HFF-Myc (cell line): ENCODE measurements at regions not wholly inside any gene's neighbourhood (a gene's known extent, or its start where the extent isn't known, plus 50 kb on each side); places are given as distances from the start of the nearest gene placed in this dataset.
"Not testable (repeated sequence)": the region's sequence is repeated elsewhere in the genome, so short reads cannot be mapped to it uniquely, and the experiment has no call there.

Experiments
- DNase-seq: peaks from one replicate; pipeline ENCODE4 v3.0.0-alpha.2; 2011; ENCODE audit warnings: low read depth; ENCODE audit errors: extremely low read depth
- H3K4me3 ChIP-seq: replicated peaks from 2 replicates; pipeline ENCODE4 v1.5.1; 2011; ENCODE audit warnings: low read depth, mild to moderate bottlenecking, control low read depth, low read length
- TF ChIP-seq, protein P1 (sequence below): IDR thresholded peaks from 2 replicates; pipeline ENCODE4 v1.5.1; 2012; ENCODE audit warnings: mild to moderate bottlenecking, low read depth, low read length, control low read depth; ENCODE audit errors: missing control alignments

DNA sequence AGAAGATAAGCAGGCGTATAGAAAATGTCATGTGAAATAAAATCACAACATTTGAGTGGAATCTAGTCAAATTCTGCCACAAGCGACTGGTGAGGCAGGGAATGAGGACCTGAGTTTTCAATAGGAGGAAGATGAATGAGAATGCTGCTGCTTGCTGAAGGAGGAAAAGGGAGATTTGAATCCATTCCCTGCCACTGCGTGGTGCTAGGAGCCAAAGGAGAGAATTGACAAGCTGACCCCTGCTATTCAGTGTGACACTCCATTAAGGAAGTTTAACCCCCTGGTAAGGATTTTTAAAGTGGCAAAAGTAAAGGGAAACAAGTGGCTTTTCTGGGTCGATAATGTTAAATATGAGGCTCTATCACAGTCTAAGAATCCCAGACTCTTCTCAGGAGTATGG, 314.0 kb downstream of the NAF1 start:
- DNase-seq, result no peak
- no peak overlapping the region for H3K4me3 ChIP-seq
- TF ChIP-seq, protein P1, sequence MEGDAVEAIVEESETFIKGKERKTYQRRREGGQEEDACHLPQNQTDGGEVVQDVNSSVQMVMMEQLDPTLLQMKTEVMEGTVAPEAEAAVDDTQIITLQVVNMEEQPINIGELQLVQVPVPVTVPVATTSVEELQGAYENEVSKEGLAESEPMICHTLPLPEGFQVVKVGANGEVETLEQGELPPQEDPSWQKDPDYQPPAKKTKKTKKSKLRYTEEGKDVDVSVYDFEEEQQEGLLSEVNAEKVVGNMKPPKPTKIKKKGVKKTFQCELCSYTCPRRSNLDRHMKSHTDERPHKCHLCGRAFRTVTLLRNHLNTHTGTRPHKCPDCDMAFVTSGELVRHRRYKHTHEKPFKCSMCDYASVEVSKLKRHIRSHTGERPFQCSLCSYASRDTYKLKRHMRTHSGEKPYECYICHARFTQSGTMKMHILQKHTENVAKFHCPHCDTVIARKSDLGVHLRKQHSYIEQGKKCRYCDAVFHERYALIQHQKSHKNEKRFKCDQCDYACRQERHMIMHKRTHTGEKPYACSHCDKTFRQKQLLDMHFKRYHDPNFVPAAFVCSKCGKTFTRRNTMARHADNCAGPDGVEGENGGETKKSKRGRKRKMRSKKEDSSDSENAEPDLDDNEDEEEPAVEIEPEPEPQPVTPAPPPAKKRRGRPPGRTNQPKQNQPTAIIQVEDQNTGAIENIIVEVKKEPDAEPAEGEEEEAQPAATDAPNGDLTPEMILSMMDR, result no peak

DNA sequence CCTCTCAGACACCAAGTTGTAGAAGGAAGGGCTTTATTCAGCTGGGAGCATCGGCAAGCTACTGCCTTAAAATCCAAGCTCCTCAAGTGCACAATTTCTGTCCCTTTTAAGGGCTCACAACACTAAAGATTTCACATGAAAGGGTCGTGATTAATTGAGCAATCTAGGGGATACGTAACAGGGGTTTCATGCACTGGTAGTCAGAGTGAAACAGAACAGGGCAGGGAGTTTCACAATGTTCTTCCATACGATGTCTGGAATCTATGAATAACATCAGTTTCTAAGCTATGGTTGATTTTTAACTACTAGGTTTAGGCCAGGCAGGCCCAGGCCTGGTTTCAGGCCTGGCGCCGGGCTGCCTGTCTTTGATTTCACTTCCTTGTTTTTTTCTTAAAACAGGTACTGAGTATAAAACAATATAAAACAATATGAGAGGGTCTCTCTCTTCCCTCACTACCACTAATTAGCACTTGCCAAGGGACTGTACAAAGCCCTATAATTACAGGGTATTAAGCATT, 315.4 kb downstream of the NAF1 start:
- H3K4me3 ChIP-seq, DNase-seq: not testable (repeated sequence)

DNA sequence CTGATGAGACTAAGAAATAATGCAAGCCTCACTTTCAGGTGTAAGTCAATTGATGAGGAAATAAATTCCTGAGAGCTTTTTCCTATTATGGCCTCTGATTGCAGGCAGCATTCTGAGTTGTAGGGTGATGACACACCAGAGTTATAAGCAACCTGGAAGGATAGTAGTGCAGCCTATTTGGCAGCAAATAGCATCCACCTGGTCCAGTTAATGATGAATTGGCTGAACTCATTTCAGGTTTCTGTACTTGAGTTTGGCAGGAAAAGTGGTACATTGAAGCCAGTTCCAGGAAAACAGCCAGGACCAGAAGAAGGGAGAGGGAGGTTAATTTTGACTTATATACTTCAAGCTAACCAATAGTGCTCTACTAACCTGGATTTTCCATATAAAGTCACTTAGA, 316.8 kb downstream of the NAF1 start:
- TF ChIP-seq, protein P1, result no peak
- no peak for DNase-seq
- no peak overlapping the region for H3K4me3 ChIP-seq

DNA sequence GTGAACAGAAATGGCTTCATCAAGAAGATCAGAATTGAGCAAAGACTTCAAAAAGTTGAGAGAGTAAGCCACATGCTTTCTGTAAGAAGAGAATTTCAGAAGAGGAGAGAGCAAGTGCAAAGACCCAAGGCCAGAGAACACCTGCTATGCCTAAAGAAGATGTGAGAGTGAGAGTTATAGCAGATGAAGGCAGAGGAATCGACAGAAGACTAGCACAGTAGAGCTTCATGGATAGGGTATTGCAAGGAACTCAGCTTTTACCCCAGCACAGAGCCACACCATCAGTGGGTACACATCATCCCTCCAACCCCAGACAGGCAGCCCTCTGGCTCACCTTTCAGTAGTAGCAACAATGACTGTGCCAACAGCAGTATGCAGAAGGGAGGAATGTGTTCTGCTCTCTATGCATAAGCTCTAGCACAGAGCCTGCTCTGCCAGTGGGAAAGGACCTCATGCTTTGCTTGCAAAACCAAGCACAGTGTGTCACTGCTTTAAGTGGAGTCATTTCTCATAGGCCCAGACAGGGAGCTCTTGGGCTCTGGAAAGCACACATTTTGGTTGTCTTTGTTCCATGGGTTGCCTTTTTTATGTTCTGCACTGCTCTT, 318.6 kb downstream of the NAF1 start:
- no peak for DNase-seq
- TF ChIP-seq, protein P1, result no peak
- no peak overlapping the region for H3K4me3 ChIP-seq

DNA sequence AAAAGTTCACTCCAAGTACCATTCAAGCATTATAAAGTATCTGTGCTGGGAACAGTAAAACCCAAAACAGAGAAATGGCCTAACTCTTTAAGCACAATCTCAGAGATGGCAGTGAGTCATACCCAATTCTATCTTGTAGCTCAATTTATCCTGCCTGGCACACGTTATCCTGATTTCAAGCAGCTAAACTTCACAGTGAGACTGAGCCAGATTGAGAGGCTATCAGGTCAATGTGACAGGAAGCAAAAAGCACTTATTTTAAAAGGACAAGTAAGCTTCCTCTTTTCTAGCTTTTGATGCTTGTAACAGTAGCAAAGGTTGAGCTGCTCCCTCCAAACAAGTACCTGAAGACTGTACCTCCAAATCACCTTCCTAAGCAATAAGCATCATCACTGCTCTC, 324.9 kb downstream of the NAF1 start:
- TF ChIP-seq, protein P1, result no peak
- H3K4me3 ChIP-seq, result no peak overlapping the region
- DNase-seq, result no peak

DNA sequence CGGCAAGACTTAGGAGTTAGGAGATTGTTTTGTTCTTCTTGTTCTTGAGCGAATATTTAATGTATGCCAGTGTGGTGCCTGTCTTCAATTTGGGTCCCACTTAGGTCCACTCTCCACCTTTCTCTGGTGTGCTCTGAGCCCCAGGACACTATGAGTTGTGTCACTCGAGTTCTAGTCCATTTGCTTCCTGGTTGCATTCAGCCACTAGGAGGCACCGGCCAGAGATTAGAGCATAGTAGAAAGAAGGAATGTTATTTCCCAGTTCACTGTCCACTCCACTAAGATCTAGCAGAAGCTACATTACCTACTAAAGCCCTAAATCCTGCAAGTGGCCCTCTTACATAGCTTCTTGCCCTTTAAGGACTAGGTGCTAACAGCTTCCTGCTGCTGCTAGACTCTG, 326.9 kb downstream of the NAF1 start:
- no peak for DNase-seq
- no peak overlapping the region for H3K4me3 ChIP-seq
- TF ChIP-seq, protein P1, result no peak

DNA sequence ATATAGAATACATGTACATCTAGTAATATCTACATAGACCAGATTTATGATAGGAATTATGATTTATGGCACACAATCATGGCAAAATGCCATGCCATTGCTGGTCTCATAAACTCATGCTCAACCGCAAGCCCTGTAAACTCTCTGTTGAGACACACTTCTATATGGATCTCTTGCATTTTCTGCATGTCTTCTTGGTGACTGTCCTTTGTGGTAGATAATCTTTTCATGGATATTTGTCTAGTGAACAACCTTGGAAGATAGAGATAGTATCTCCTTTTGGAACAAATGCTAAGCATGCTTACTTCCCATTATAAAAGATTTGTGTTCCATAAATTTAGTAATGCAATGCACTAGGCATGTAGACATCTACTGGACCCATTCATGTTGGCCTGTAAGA, 328.0 kb downstream of the NAF1 start:
- H3K4me3 ChIP-seq, result no peak overlapping the region
- no peak for DNase-seq
- TF ChIP-seq, protein P1, result no peak
